Right atrium auricular region (tissue), 2 donors: ENCODE measurements at regions not wholly inside any gene's neighbourhood (a gene's known extent, or its start where the extent isn't known, plus 50 kb on each side); places are given as distances from the start of the nearest gene placed in this dataset.

Experiments used
- DNase-seq: peaks from one replicate; pipeline ENCODE4 v3.0.0-alpha.2; 2019; ENCODE audit warnings: low spot score
- H3K27ac ChIP-seq, 2 donors: fragments of 200-600 bp; sonication (generic); 1 replicate in 1 of 2; 2 replicates in 1 of 2; pipeline ENCODE4 v1.5.1; 2016 to 2019
- H3K27me3 ChIP-seq, 2 donors: fragments of 200-600 bp; sonication (generic); one replicate each; pipeline versions ENCODE4 v1.5.1 to v1.6.0; 2017 to 2019
- H3K36me3 ChIP-seq: fragments of 200-600 bp; sonication (generic); one replicate; pipeline ENCODE4 v1.5.1; 2016
- H3K4me1 ChIP-seq, 2 donors: fragments of 200-600 bp; sonication (generic); one replicate each; pipeline versions ENCODE4 v1.5.1 to v1.6.0; 2017 to 2019
- H3K4me3 ChIP-seq, 2 donors: fragments of 200-600 bp; sonication (generic); 1 replicate in 1 of 2; 2 replicates in 1 of 2; pipeline ENCODE4 v1.5.1; 2017 to 2019; ENCODE audit warnings: mild to moderate bottlenecking in 1 of 2, moderate library complexity in 1 of 2
- H3K9me3 ChIP-seq, 2 donors: fragments of 200-600 bp; sonication (generic); one replicate each; pipeline ENCODE4 v1.5.1; 2019
- TF ChIP-seq, protein P1 (sequence below), 2 donors: fragments of 200-600 bp; sonication (generic); IDR thresholded peaks; one replicate each; pipeline ENCODE4 v1.5.1; 2019; ENCODE audit warnings: antibody characterized with exemption in 2 of 2

DNA sequence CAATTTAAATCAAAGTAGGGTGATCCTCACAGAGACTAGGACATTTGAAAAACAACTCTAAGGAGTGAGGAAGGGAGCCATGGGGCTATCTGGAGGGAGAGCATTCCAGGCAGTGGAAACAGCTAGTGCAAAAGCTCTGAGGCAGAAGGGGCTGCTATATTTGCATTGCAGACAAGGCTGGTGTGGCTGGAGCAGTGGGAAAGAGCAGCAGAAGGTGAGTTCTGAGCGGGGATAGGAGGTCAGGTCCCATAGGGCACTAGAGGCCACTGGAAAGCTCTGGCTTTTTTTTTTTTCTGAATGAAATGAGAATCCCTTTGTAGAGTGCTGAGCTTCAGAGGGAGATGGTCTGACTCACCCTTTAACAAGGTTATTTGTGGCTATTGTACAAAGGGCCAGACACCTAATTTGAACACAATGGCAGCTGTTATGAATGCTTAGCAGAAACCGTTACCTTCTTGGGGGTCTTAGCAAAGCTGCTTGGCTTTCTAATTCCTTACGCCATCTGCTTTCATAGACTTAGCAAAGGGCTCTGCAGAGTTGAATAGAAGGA, 291.6 kb downstream of the BUD13 start:
- H3K4me3 ChIP-seq, result no peak overlapping the region
- no peak overlapping the region for H3K27ac ChIP-seq
- H3K36me3 ChIP-seq, result no peaks in the 10 kb centered on the region
- H3K4me1 ChIP-seq, result no peaks in the 10 kb centered on the region
- DNase-seq, result no peak
- H3K9me3 ChIP-seq, result no peaks in the 10 kb centered on the region
- no peaks in the 10 kb centered on the region for H3K27me3 ChIP-seq
- TF ChIP-seq, protein P1, sequence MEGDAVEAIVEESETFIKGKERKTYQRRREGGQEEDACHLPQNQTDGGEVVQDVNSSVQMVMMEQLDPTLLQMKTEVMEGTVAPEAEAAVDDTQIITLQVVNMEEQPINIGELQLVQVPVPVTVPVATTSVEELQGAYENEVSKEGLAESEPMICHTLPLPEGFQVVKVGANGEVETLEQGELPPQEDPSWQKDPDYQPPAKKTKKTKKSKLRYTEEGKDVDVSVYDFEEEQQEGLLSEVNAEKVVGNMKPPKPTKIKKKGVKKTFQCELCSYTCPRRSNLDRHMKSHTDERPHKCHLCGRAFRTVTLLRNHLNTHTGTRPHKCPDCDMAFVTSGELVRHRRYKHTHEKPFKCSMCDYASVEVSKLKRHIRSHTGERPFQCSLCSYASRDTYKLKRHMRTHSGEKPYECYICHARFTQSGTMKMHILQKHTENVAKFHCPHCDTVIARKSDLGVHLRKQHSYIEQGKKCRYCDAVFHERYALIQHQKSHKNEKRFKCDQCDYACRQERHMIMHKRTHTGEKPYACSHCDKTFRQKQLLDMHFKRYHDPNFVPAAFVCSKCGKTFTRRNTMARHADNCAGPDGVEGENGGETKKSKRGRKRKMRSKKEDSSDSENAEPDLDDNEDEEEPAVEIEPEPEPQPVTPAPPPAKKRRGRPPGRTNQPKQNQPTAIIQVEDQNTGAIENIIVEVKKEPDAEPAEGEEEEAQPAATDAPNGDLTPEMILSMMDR (IDR thresholded peaks at IDR 0.05), result no peak

GRCh38 chr11:116478669-116479668, 293.8 kb downstream of the BUD13 start:
- no peaks in the 10 kb centered on the region for H3K36me3 ChIP-seq

DNA sequence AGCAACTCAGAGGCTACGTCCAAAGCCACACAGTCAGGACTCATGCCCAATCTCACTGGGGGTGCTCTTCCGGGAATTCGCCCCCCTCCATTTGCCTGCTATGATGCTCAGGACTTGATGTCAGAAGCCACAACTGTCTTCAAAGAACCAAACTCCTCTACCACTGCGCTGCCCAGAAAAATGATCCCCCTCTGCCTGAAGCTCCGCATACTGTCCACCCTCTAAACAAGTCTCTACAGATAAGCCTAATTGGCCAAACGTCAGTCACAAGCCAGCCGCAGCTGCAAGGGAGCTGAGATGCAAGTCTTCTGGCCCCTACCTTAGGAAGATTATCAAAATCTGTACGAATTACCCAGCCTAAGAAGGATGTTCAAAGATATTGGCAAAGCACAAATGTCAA, 294.6 kb downstream of the BUD13 start:
- no peak for DNase-seq
- no peak overlapping the region for H3K4me3 ChIP-seq
- TF ChIP-seq, protein P1 (IDR thresholded peaks at IDR 0.05), result no peak
- H3K27me3 ChIP-seq, result no peaks in the 10 kb centered on the region
- H3K27ac ChIP-seq, result no peak overlapping the region
- no peaks in the 10 kb centered on the region for H3K4me1 ChIP-seq
- no peaks in the 10 kb centered on the region for H3K9me3 ChIP-seq
- no peaks in the 10 kb centered on the region for H3K36me3 ChIP-seq

More at GRCh38 chr11:116478669-116479668, 293.8 kb downstream of the BUD13 start:
- Histone ChIP-seq H3K9me3 (no peaks in the 10 kb centered on the region), H3K27ac (no peak overlapping the region), H3K4me1 (no peaks in the 10 kb centered on the region), H3K27me3 (no peaks in the 10 kb centered on the region), H3K4me3 (no peak overlapping the region)
- no peak for DNase-seq
- TF ChIP-seq, protein P1 (IDR thresholded peaks at IDR 0.05), result no peak

DNA sequence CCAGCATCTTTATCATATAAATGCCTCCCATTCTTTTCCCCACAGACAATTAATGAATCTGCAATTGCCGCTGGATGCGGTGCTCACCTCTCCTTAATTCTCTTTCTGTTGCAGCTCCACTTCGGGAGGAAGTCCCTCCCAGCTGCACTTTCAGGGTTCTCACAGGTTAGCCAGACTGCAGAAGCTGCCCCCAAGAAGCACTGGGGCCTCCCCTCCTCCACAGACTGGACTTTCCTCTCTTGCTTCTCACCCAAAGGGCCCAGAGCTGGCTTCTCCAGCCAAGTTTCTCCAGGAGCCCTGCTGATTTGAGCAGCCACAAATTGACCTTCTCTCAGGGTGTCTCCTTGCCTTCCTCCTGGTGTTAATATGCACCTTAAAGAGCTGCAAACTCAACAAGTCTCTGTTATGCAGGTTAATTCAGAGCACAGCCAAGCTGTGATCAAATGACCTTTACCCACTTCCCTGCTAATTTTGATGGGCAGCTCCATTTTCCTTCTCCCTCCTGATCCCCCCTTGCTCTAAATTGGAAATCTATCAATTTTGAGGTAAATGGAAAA, 298.9 kb downstream of the BUD13 start:
- H3K27ac ChIP-seq, result no peak overlapping the region
- no peak overlapping the region for H3K4me3 ChIP-seq
- H3K27me3 ChIP-seq, result no peaks in the 10 kb centered on the region
- no peaks in the 10 kb centered on the region for H3K4me1 ChIP-seq
- DNase-seq, result no peak
- H3K36me3 ChIP-seq, result no peaks in the 10 kb centered on the region
- TF ChIP-seq, protein P1 (IDR thresholded peaks at IDR 0.05), result no peak
- peaks cover 0 to 3% of the 10 kb centered on the region in 2 donors for H3K9me3 ChIP-seq

DNA sequence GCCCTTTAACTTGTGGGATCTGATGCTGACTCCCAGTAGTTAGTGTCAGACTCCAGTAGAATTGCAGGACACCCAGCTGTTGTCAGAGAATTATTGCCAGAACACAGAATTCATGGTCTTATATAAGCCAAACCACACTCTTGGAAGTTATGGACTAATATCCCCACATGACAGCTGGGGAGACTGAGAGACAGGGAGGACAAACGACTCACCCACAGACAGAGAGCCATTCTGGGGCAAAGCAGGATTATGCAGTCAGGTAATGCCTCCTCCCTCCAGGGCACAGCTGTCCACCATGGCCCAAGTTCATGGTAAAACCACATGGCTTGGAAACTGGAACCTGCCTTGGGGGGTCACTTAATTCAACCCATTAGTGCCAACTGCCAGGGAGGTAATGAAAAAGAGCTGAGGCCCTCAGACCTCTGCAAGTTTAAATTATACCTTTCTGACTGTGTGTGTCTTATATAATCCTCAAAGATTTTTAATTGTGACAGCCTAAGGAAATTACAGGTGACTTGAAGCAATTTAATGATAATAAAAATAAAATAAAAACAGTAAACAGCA, 299.5 kb downstream of the BUD13 start:
- no peak overlapping the region for H3K4me3 ChIP-seq
- H3K27ac ChIP-seq, result no peak overlapping the region
- H3K27me3 ChIP-seq, result no peaks in the 10 kb centered on the region
- H3K9me3 ChIP-seq, result peaks cover 0 to 3% of the 10 kb centered on the region in 2 donors
- H3K4me1 ChIP-seq, result no peaks in the 10 kb centered on the region
- TF ChIP-seq, protein P1 (IDR thresholded peaks at IDR 0.05), result no peak
- DNase-seq, result no peak
- no peaks in the 10 kb centered on the region for H3K36me3 ChIP-seq
